GM19452 (cell line): ENCODE measurements at regions not wholly inside any gene's neighbourhood (a gene's known extent, or its start where the extent isn't known, plus 50 kb on each side); places are given as distances from the start of the nearest gene placed in this dataset.
A peak's percentile ranks its signal among the peaks of the same experiment; 100 is the strongest.
"Not testable (repeated sequence)": the region's sequence is repeated elsewhere in the genome, so short reads cannot be mapped to it uniquely, and the experiment has no call there.

Source experiments
- ATAC-seq: cut with Tn5 transposase; IDR thresholded peaks from one replicate; pipeline ENCODE4 v1.9.1; 2021; ENCODE audit not compliant: unreplicated experiment

- no peak for ATAC-seq
Measured at GRCh38 chr14:48614003-48614402, 938.6 kb upstream of the MDGA2 start.

GRCh38 chr14:48606960-48607359 lies 931.6 kb upstream of the MDGA2 start:
- ATAC-seq: not testable (repeated sequence)

GRCh38 chr14:48598458-48598857 lies 923.1 kb upstream of the MDGA2 start:
- no peak for ATAC-seq

GRCh38 chr14:48586099-48586498 lies 910.7 kb upstream of the MDGA2 start:
- no peak for ATAC-seq

GRCh38 chr14:48584031-48584430 lies 908.6 kb upstream of the MDGA2 start:
- ATAC-seq: peak; percentile 74

- no peak for ATAC-seq
Measured at GRCh38 chr14:48582938-48583337, 907.5 kb upstream of the MDGA2 start.

GRCh38 chr14:48580692-48581091 lies 905.3 kb upstream of the MDGA2 start:
- ATAC-seq: no peak

GRCh38 chr14:48575772-48576171 lies 900.4 kb upstream of the MDGA2 start:
- ATAC-seq: no peak

- ATAC-seq: no peak
Measured at GRCh38 chr14:48568688-48569087, 893.3 kb upstream of the MDGA2 start.

GRCh38 chr14:48568252-48568651 lies 892.8 kb upstream of the MDGA2 start:
- no peak for ATAC-seq

- ATAC-seq: no peak
Measured at GRCh38 chr14:48563489-48563888, 888.1 kb upstream of the MDGA2 start.

- ATAC-seq: not testable (repeated sequence)
Measured at GRCh38 chr14:48561438-48561837, 886.0 kb upstream of the MDGA2 start.

GRCh38 chr14:48560421-48560820 lies 885.0 kb upstream of the MDGA2 start:
- ATAC-seq: no peak

- ATAC-seq: no peak
Measured at GRCh38 chr14:48553443-48553842, 878.0 kb upstream of the MDGA2 start.

GRCh38 chr14:48546996-48547395 lies 871.6 kb upstream of the MDGA2 start:
- ATAC-seq: no peak

GRCh38 chr14:48537600-48537999 lies 862.2 kb upstream of the MDGA2 start:
- ATAC-seq: no peak

GRCh38 chr14:48536318-48536717 lies 860.9 kb upstream of the MDGA2 start:
- ATAC-seq: no peak

- ATAC-seq: no peak
Measured at GRCh38 chr14:48527832-48528231, 852.4 kb upstream of the MDGA2 start.

GRCh38 chr14:48526307-48526706 lies 850.9 kb upstream of the MDGA2 start:
- no peak for ATAC-seq

- no peak for ATAC-seq
Measured at GRCh38 chr14:48504921-48505320, 829.5 kb upstream of the MDGA2 start.

GRCh38 chr14:48490756-48491155 lies 815.4 kb upstream of the MDGA2 start:
- no peak for ATAC-seq

GRCh38 chr14:48473944-48474343 lies 798.5 kb upstream of the MDGA2 start:
- no peak for ATAC-seq

GRCh38 chr14:48456051-48456450 lies 780.6 kb upstream of the MDGA2 start:
- ATAC-seq: no peak

- ATAC-seq: no peak
Measured at GRCh38 chr14:48454887-48455286, 779.5 kb upstream of the MDGA2 start.
